ENCODE measurements at regions not wholly inside any gene's neighbourhood (a gene's known extent, or its start where the extent isn't known, plus 50 kb on each side); places are given as distances from the start of the nearest gene placed in this dataset.

DNA sequence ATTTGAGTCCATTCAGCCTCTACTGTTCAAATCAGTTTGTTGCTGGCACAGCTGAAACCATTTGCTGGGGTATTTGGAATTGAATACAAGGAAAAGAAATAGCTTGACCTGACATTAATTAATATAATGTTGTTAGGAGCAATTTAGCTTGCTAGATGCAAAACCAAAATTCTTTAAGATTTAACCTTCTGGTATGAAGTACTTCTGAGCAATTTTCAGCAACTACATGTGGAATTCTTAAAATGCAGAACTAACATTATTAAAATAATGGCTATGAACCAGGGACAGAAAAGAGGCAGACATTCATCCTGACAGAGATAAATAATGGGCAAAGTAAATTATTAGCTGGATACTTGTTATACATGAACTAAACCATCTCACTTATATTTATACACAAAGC, 160.0 kb upstream of the MIR17HG start (continued):
- TF ChIP-seq IRF2 (CRISPR knock-in tag; IDR thresholded peaks at IDR 0.05; ENCODE audit: borderline replicate concordance, low read depth) (no peak), JUN (CRISPR knock-in tag; IDR thresholded peaks at IDR 0.05) (no peak), MYBL2 (CRISPR knock-in tag; IDR thresholded peaks at IDR 0.05) (no peak), ETV6 (CRISPR knock-in tag; IDR thresholded peaks at IDR 0.05) (no peak)
- TF ChIP-seq, protein P1, sequence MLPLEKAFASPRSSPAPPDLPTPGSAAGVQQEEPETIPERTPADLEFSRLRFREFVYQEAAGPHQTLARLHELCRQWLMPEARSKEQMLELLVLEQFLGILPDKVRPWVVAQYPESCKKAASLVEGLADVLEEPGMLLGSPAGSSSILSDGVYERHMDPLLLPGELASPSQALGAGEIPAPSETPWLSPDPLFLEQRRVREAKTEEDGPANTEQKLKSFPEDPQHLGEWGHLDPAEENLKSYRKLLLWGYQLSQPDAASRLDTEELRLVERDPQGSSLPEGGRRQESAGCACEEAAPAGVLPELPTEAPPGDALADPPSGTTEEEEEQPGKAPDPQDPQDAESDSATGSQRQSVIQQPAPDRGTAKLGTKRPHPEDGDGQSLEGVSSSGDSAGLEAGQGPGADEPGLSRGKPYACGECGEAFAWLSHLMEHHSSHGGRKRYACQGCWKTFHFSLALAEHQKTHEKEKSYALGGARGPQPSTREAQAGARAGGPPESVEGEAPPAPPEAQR (CRISPR knock-in tag; IDR thresholded peaks at IDR 0.05), result no peak
- TF ChIP-seq, protein P2, sequence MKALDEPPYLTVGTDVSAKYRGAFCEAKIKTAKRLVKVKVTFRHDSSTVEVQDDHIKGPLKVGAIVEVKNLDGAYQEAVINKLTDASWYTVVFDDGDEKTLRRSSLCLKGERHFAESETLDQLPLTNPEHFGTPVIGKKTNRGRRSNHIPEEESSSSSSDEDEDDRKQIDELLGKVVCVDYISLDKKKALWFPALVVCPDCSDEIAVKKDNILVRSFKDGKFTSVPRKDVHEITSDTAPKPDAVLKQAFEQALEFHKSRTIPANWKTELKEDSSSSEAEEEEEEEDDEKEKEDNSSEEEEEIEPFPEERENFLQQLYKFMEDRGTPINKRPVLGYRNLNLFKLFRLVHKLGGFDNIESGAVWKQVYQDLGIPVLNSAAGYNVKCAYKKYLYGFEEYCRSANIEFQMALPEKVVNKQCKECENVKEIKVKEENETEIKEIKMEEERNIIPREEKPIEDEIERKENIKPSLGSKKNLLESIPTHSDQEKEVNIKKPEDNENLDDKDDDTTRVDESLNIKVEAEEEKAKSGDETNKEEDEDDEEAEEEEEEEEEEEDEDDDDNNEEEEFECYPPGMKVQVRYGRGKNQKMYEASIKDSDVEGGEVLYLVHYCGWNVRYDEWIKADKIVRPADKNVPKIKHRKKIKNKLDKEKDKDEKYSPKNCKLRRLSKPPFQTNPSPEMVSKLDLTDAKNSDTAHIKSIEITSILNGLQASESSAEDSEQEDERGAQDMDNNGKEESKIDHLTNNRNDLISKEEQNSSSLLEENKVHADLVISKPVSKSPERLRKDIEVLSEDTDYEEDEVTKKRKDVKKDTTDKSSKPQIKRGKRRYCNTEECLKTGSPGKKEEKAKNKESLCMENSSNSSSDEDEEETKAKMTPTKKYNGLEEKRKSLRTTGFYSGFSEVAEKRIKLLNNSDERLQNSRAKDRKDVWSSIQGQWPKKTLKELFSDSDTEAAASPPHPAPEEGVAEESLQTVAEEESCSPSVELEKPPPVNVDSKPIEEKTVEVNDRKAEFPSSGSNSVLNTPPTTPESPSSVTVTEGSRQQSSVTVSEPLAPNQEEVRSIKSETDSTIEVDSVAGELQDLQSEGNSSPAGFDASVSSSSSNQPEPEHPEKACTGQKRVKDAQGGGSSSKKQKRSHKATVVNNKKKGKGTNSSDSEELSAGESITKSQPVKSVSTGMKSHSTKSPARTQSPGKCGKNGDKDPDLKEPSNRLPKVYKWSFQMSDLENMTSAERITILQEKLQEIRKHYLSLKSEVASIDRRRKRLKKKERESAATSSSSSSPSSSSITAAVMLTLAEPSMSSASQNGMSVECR (CRISPR knock-in tag; IDR thresholded peaks at IDR 0.05; ENCODE audit: borderline replicate concordance), result no peak
- TF ChIP-seq, protein P3, sequence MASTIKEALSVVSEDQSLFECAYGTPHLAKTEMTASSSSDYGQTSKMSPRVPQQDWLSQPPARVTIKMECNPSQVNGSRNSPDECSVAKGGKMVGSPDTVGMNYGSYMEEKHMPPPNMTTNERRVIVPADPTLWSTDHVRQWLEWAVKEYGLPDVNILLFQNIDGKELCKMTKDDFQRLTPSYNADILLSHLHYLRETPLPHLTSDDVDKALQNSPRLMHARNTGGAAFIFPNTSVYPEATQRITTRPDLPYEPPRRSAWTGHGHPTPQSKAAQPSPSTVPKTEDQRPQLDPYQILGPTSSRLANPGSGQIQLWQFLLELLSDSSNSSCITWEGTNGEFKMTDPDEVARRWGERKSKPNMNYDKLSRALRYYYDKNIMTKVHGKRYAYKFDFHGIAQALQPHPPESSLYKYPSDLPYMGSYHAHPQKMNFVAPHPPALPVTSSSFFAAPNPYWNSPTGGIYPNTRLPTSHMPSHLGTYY (CRISPR knock-in tag; IDR thresholded peaks at IDR 0.05), result no peak
- TF ChIP-seq, protein P4, sequence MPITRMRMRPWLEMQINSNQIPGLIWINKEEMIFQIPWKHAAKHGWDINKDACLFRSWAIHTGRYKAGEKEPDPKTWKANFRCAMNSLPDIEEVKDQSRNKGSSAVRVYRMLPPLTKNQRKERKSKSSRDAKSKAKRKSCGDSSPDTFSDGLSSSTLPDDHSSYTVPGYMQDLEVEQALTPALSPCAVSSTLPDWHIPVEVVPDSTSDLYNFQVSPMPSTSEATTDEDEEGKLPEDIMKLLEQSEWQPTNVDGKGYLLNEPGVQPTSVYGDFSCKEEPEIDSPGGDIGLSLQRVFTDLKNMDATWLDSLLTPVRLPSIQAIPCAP (CRISPR knock-in tag; IDR thresholded peaks at IDR 0.05), result no peak

DNA sequence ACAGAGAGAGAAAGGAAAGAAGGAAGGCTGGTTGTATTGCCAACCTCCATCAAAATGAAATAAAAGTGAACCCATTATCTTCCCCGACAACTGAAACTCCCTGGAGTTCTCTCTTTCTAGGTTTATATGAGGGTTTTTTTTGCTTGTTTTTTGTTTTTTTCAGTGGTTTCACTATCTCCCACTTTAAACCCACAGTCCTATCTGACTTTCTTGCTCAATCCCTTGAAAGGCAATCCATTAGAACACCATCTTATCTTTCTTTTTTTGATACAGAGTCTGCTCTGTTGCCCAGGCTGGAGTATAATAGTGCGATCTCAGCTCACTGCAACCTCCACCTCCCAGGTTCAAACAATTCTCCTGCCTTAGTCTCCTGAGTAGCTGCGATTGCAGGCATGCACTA, 158.0 kb upstream of the MIR17HG start:
- CTCF ChIA-PET, result no interaction called here
- no peaks in the 10 kb centered on the region for H3K36me3 Mint-ChIP-seq
- POLR2A ChIA-PET, result no interaction called here
- no peaks in the 10 kb centered on the region for H3K9me3 Mint-ChIP-seq
- no peak for ATAC-seq
- no peak overlapping the region for H3K4me3 Mint-ChIP-seq
- no peak overlapping the region for H3K27ac Mint-ChIP-seq
- no peaks in the 10 kb centered on the region for H3K4me1 Mint-ChIP-seq
- DNase-seq (ENCODE audit: low spot score), result no peak
- H3K27me3 Mint-ChIP-seq (ENCODE audit: low read depth), result no peaks in the 10 kb centered on the region
- no peak for TF ChIP-seq GTF2I (CRISPR knock-in tag; conservative IDR thresholded peaks at IDR 0.05)
- TF ChIP-seq, protein P5, sequence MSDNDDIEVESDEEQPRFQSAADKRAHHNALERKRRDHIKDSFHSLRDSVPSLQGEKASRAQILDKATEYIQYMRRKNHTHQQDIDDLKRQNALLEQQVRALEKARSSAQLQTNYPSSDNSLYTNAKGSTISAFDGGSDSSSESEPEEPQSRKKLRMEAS (CRISPR knock-in tag; IDR thresholded peaks at IDR 0.05), result no peak
- no peak for TF ChIP-seq ATF1 (CRISPR knock-in tag; IDR thresholded peaks at IDR 0.05)
- TF ChIP-seq, protein P6, sequence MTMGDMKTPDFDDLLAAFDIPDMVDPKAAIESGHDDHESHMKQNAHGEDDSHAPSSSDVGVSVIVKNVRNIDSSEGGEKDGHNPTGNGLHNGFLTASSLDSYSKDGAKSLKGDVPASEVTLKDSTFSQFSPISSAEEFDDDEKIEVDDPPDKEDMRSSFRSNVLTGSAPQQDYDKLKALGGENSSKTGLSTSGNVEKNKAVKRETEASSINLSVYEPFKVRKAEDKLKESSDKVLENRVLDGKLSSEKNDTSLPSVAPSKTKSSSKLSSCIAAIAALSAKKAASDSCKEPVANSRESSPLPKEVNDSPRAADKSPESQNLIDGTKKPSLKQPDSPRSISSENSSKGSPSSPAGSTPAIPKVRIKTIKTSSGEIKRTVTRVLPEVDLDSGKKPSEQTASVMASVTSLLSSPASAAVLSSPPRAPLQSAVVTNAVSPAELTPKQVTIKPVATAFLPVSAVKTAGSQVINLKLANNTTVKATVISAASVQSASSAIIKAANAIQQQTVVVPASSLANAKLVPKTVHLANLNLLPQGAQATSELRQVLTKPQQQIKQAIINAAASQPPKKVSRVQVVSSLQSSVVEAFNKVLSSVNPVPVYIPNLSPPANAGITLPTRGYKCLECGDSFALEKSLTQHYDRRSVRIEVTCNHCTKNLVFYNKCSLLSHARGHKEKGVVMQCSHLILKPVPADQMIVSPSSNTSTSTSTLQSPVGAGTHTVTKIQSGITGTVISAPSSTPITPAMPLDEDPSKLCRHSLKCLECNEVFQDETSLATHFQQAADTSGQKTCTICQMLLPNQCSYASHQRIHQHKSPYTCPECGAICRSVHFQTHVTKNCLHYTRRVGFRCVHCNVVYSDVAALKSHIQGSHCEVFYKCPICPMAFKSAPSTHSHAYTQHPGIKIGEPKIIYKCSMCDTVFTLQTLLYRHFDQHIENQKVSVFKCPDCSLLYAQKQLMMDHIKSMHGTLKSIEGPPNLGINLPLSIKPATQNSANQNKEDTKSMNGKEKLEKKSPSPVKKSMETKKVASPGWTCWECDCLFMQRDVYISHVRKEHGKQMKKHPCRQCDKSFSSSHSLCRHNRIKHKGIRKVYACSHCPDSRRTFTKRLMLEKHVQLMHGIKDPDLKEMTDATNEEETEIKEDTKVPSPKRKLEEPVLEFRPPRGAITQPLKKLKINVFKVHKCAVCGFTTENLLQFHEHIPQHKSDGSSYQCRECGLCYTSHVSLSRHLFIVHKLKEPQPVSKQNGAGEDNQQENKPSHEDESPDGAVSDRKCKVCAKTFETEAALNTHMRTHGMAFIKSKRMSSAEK (CRISPR knock-in tag; IDR thresholded peaks at IDR 0.05; ENCODE audit: borderline replicate concordance), result no peak
- TF ChIP-seq FOXJ3 (CRISPR knock-in tag; IDR thresholded peaks at IDR 0.05; ENCODE audit: borderline replicate concordance), result no peak
- TF ChIP-seq, protein P7, sequence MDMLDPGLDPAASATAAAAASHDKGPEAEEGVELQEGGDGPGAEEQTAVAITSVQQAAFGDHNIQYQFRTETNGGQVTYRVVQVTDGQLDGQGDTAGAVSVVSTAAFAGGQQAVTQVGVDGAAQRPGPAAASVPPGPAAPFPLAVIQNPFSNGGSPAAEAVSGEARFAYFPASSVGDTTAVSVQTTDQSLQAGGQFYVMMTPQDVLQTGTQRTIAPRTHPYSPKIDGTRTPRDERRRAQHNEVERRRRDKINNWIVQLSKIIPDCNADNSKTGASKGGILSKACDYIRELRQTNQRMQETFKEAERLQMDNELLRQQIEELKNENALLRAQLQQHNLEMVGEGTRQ (CRISPR knock-in tag; IDR thresholded peaks at IDR 0.05), result no peak
- TF ChIP-seq, protein P8, sequence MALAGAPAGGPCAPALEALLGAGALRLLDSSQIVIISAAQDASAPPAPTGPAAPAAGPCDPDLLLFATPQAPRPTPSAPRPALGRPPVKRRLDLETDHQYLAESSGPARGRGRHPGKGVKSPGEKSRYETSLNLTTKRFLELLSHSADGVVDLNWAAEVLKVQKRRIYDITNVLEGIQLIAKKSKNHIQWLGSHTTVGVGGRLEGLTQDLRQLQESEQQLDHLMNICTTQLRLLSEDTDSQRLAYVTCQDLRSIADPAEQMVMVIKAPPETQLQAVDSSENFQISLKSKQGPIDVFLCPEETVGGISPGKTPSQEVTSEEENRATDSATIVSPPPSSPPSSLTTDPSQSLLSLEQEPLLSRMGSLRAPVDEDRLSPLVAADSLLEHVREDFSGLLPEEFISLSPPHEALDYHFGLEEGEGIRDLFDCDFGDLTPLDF (CRISPR knock-in tag; IDR thresholded peaks at IDR 0.05), result no peak
- TF ChIP-seq CBFB (CRISPR knock-in tag; IDR thresholded peaks at IDR 0.05; ENCODE audit: low read depth), result no peak
- TF ChIP-seq FOXP1 (CRISPR knock-in tag; IDR thresholded peaks at IDR 0.05; ENCODE audit: borderline replicate concordance), result no peak
- no peak for TF ChIP-seq ZNF671 (CRISPR knock-in tag; IDR thresholded peaks at IDR 0.05)
- TF ChIP-seq, protein P9, sequence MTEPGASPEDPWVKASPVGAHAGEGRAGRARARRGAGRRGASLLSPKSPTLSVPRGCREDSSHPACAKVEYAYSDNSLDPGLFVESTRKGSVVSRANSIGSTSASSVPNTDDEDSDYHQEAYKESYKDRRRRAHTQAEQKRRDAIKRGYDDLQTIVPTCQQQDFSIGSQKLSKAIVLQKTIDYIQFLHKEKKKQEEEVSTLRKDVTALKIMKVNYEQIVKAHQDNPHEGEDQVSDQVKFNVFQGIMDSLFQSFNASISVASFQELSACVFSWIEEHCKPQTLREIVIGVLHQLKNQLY (CRISPR knock-in tag; IDR thresholded peaks at IDR 0.05), result no peak
- TF ChIP-seq TCF7 (CRISPR knock-in tag; IDR thresholded peaks at IDR 0.05; ENCODE audit: low read depth), result no peak
- no peak for TF ChIP-seq HMGA2 (CRISPR knock-in tag; IDR thresholded peaks at IDR 0.05)
